ENCODE measurements at regions not wholly inside any gene's neighbourhood (a gene's known extent, or its start where the extent isn't known, plus 50 kb on each side); places are given as distances from the start of the nearest gene placed in this dataset.

- intact Hi-C loops (cut with DNase I) = no loop called here
- H3K4me3 ChIP-seq (ENCODE audit: low read length in 2 of 2) = no peak overlapping the region
- H3K27me3 ChIP-seq (ENCODE audit: control insufficient read depth in 1 of 2, insufficient read depth in 2 of 2, low read length in 1 of 2) = no peaks in the 10 kb centered on the region
- ATAC-seq (ENCODE audit: low FRiP score) (no peak), DNase-seq (no peak)
- 78 to 89% methylated on average over 4 of the region's 4 CpGs for WGBS, 2 donors
- no peaks in the 10 kb centered on the region for H3K36me3 ChIP-seq (ENCODE audit: control insufficient read depth in 1 of 2, insufficient read depth in 2 of 2, low read length in 1 of 2)
- H3K27ac ChIP-seq (ENCODE audit: low read depth in 1 of 2, low read length in 2 of 2) = no peak overlapping the region
- H3K9me3 ChIP-seq (ENCODE audit: control insufficient read depth, low read length) = no peaks in the 10 kb centered on the region
- H3K4me1 ChIP-seq (ENCODE audit: control insufficient read depth in 1 of 2, insufficient read depth in 2 of 2, low read length in 2 of 2) = no peaks in the 10 kb centered on the region
Observed at GRCh38 chr18:55166260-55166598, 207.0 kb upstream of the CCDC68 start.

- H3K9me3 ChIP-seq (ENCODE audit: control insufficient read depth, low read length) = no peaks in the 10 kb centered on the region
- intact Hi-C loops (cut with DNase I) = no loop called here
- ATAC-seq (ENCODE audit: low FRiP score) = no peak
- no peaks in the 10 kb centered on the region for H3K4me1 ChIP-seq (ENCODE audit: control insufficient read depth in 1 of 2, insufficient read depth in 2 of 2, low read length in 2 of 2)
- DNase-seq = no peak
- no peaks in the 10 kb centered on the region for H3K36me3 ChIP-seq (ENCODE audit: control insufficient read depth in 1 of 2, insufficient read depth in 2 of 2, low read length in 1 of 2)
- H3K27me3 ChIP-seq (ENCODE audit: control insufficient read depth in 1 of 2, insufficient read depth in 2 of 2, low read length in 1 of 2) = no peaks in the 10 kb centered on the region
- WGBS, 2 donors = 89 to 92% methylated on average over 7 of the region's 7 CpGs
- no peak overlapping the region for H3K4me3 ChIP-seq (ENCODE audit: low read length in 2 of 2)
- no peak overlapping the region for H3K27ac ChIP-seq (ENCODE audit: low read depth in 1 of 2, low read length in 2 of 2)
Observed at GRCh38 chr18:55163550-55163949, 204.3 kb upstream of the CCDC68 start.

DNA sequence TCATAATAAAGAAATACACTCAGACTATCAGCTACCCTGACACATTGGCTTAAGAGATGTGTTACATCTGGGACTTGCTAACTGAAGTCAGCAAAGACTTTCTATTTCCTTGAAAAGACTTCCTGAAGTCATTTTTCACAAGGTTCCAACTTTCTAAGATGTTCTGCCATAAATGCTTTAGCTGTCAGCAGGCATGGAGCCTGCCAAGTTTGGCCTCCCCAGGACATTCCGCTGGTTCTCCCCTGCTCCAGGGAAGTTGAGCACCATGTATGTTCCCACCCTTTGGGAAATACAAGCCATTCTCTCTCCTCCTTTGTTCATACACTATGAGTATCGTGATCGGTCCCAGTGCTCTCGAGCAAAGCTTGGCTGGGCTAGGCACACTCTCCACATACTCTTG is 202.7 kb upstream of the CCDC68 start:
- 15 to 31% methylated on average over 4 of the region's 4 CpGs for WGBS, 2 donors
- Histone ChIP-seq H3K4me3 (ENCODE audit: low read length in 2 of 2) (no peak overlapping the region), H3K27me3 (ENCODE audit: control insufficient read depth in 1 of 2, insufficient read depth in 2 of 2, low read length in 1 of 2) (no peaks in the 10 kb centered on the region), H3K9me3 (ENCODE audit: control insufficient read depth, low read length) (no peaks in the 10 kb centered on the region), H3K27ac (ENCODE audit: low read depth in 1 of 2, low read length in 2 of 2) (no peak overlapping the region), H3K36me3 (ENCODE audit: control insufficient read depth in 1 of 2, insufficient read depth in 2 of 2, low read length in 1 of 2) (no peaks in the 10 kb centered on the region), H3K4me1 (ENCODE audit: control insufficient read depth in 1 of 2, insufficient read depth in 2 of 2, low read length in 2 of 2) (no peaks in the 10 kb centered on the region)
- intact Hi-C loops (cut with DNase I) = no loop called here
- ATAC-seq (ENCODE audit: low FRiP score) (peak; percentile 63), DNase-seq (no peak)

DNA sequence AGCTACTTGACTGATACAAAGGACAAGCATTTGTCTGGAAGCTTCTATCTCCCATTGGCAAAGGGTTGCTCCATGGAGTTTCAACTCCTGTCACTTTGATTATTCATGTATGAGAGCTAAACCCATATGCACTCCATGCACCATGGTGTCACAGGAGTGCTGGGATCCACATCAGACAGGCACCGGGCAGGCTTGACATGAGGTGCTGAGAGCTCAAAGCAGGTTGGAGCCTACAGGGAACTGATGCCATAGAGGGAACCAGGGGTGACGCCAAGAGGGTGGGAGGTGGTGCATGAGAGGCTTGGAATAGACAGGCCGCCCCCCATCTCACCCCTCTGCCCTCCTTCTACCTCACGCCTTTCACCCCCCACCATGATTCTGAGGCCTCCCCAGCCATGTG is 199.8 kb upstream of the CCDC68 start:
- WGBS, 2 donors = 88 to 92% methylated on average over 4 of the region's 4 CpGs
- H3K4me1 ChIP-seq (ENCODE audit: control insufficient read depth in 1 of 2, insufficient read depth in 2 of 2, low read length in 2 of 2) = no peaks in the 10 kb centered on the region

GRCh38 chr18:55158570-55158969 is 199.3 kb upstream of the CCDC68 start:
- intact Hi-C loops (cut with DNase I) = no loop called here
- WGBS, 2 donors = 85 to 87% methylated on average over 4 of the region's 4 CpGs
- Histone ChIP-seq H3K4me3 (ENCODE audit: low read length in 2 of 2) (no peak overlapping the region), H3K27me3 (ENCODE audit: control insufficient read depth in 1 of 2, insufficient read depth in 2 of 2, low read length in 1 of 2) (no peaks in the 10 kb centered on the region), H3K9me3 (ENCODE audit: control insufficient read depth, low read length) (no peaks in the 10 kb centered on the region), H3K27ac (ENCODE audit: low read depth in 1 of 2, low read length in 2 of 2) (no peak overlapping the region), H3K36me3 (ENCODE audit: control insufficient read depth in 1 of 2, insufficient read depth in 2 of 2, low read length in 1 of 2) (no peaks in the 10 kb centered on the region), H3K4me1 (ENCODE audit: control insufficient read depth in 1 of 2, insufficient read depth in 2 of 2, low read length in 2 of 2) (no peaks in the 10 kb centered on the region)
- ATAC-seq (ENCODE audit: low FRiP score) (no peak), DNase-seq (no peak)

More for the DNA sequence above, 199.8 kb upstream of the CCDC68 start:
- Histone ChIP-seq H3K27me3 (ENCODE audit: control insufficient read depth in 1 of 2, insufficient read depth in 2 of 2, low read length in 1 of 2) (no peaks in the 10 kb centered on the region), H3K9me3 (ENCODE audit: control insufficient read depth, low read length) (no peaks in the 10 kb centered on the region), H3K36me3 (ENCODE audit: control insufficient read depth in 1 of 2, insufficient read depth in 2 of 2, low read length in 1 of 2) (no peaks in the 10 kb centered on the region), H3K4me3 (ENCODE audit: low read length in 2 of 2) (no peak overlapping the region), H3K27ac (ENCODE audit: low read depth in 1 of 2, low read length in 2 of 2) (no peak overlapping the region)
- no peak for DNase-seq
- no peak for ATAC-seq (ENCODE audit: low FRiP score)
- intact Hi-C loops (cut with DNase I) = no loop called here

GRCh38 chr18:55153346-55153745 is 194.1 kb upstream of the CCDC68 start:
- no peaks in the 10 kb centered on the region for H3K4me1 ChIP-seq (ENCODE audit: control insufficient read depth in 1 of 2, insufficient read depth in 2 of 2, low read length in 2 of 2)
- ATAC-seq (ENCODE audit: low FRiP score) = no peak
- DNase-seq = no peak

DNA sequence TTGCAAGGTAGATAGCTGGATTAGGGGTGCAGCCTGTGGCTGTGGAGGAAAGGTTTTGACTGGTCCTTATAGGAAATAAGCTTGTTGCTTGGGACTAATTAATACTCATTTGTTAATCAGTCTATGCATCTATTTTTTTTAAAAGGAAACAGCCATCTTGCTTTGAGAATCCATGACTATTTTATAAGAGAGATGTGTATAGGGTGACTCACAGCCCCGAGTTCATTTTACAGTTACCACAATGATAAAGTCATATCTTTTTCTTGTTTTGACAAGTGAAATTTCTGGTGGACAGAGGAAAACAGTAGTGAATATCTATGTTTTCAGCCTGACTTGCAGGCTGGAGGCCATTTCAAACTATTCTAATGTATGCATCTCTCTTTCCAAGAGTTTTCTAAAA is 193.5 kb upstream of the CCDC68 start:
- no peak for DNase-seq
- Histone ChIP-seq H3K27ac (ENCODE audit: low read depth in 1 of 2, low read length in 2 of 2) (no peak overlapping the region), H3K4me1 (ENCODE audit: control insufficient read depth in 1 of 2, insufficient read depth in 2 of 2, low read length in 2 of 2) (no peaks in the 10 kb centered on the region), H3K36me3 (ENCODE audit: control insufficient read depth in 1 of 2, insufficient read depth in 2 of 2, low read length in 1 of 2) (no peaks in the 10 kb centered on the region), H3K4me3 (ENCODE audit: low read length in 2 of 2) (no peak overlapping the region), H3K9me3 (ENCODE audit: control insufficient read depth, low read length) (peaks cover 1% of the 10 kb centered on the region), H3K27me3 (ENCODE audit: control insufficient read depth in 1 of 2, insufficient read depth in 2 of 2, low read length in 1 of 2) (no peaks in the 10 kb centered on the region)
- ATAC-seq (ENCODE audit: low FRiP score) = no peak
- intact Hi-C loops (cut with DNase I) = no loop called here
- WGBS, 2 donors = 60 to 68% methylated on average over 1 of the region's 1 CpG

More at GRCh38 chr18:55153346-55153745, 194.1 kb upstream of the CCDC68 start:
- no peaks in the 10 kb centered on the region for H3K36me3 ChIP-seq (ENCODE audit: control insufficient read depth in 1 of 2, insufficient read depth in 2 of 2, low read length in 1 of 2)
- H3K4me3 ChIP-seq (ENCODE audit: low read length in 2 of 2) = no peak overlapping the region
- intact Hi-C loops (cut with DNase I) = no loop called here
- WGBS, 2 donors = 63 to 82% methylated on average over 2 of the region's 2 CpGs
- H3K9me3 ChIP-seq (ENCODE audit: control insufficient read depth, low read length) = peaks cover 1% of the 10 kb centered on the region
- no peaks in the 10 kb centered on the region for H3K27me3 ChIP-seq (ENCODE audit: control insufficient read depth in 1 of 2, insufficient read depth in 2 of 2, low read length in 1 of 2)
- H3K27ac ChIP-seq (ENCODE audit: low read depth in 1 of 2, low read length in 2 of 2) = no peak overlapping the region

GRCh38 chr18:55149994-55150393 is 190.7 kb upstream of the CCDC68 start:
- H3K36me3 ChIP-seq (ENCODE audit: control insufficient read depth in 1 of 2, insufficient read depth in 2 of 2, low read length in 1 of 2) = no peaks in the 10 kb centered on the region
- H3K4me3 ChIP-seq (ENCODE audit: low read length in 2 of 2) = no peak overlapping the region
- 48 to 60% methylated on average over 6 of the region's 6 CpGs for WGBS, 2 donors
- DNase-seq (no peak), ATAC-seq (ENCODE audit: low FRiP score) (peak; percentile 65)
- no peak overlapping the region for H3K27ac ChIP-seq (ENCODE audit: low read depth in 1 of 2, low read length in 2 of 2)
- peaks cover 1% of the 10 kb centered on the region for H3K9me3 ChIP-seq (ENCODE audit: control insufficient read depth, low read length)
- H3K27me3 ChIP-seq (ENCODE audit: control insufficient read depth in 1 of 2, insufficient read depth in 2 of 2, low read length in 1 of 2) = no peaks in the 10 kb centered on the region
- H3K4me1 ChIP-seq (ENCODE audit: control insufficient read depth in 1 of 2, insufficient read depth in 2 of 2, low read length in 2 of 2) = no peaks in the 10 kb centered on the region
- intact Hi-C loops (cut with DNase I) = no loop called here

DNA sequence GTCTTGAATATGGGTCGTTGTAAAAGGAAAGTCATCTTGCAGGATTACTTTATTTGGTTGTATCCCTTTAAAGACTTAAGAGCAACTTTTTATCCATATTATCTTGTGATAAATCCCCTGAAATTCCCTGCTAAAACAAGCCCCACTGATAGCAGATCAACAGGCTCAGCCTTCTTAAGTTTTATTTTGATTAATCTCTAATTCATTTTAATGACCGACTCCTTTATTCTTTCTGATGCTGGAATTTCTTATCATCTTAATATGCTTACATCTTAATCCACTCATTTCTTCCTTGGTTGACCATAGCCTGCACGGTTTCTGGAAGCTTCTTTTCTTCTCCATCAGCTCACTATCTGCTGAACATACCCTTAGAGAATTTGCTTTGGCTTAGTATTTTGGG is 188.5 kb upstream of the CCDC68 start:
- Histone ChIP-seq H3K4me3 (ENCODE audit: low read length in 2 of 2) (no peak overlapping the region), H3K4me1 (ENCODE audit: control insufficient read depth in 1 of 2, insufficient read depth in 2 of 2, low read length in 2 of 2) (no peaks in the 10 kb centered on the region), H3K9me3 (ENCODE audit: control insufficient read depth, low read length) (no peaks in the 10 kb centered on the region), H3K27ac (ENCODE audit: low read depth in 1 of 2, low read length in 2 of 2) (no peak overlapping the region), H3K27me3 (ENCODE audit: control insufficient read depth in 1 of 2, insufficient read depth in 2 of 2, low read length in 1 of 2) (no peaks in the 10 kb centered on the region), H3K36me3 (ENCODE audit: control insufficient read depth in 1 of 2, insufficient read depth in 2 of 2, low read length in 1 of 2) (no peaks in the 10 kb centered on the region)
- ATAC-seq (ENCODE audit: low FRiP score) (no peak), DNase-seq (no peak)
- 53 to 56% methylated on average over 3 of the region's 3 CpGs for WGBS, 2 donors
- intact Hi-C loops (cut with DNase I) = no loop called here
